CD4-positive, alpha-beta T cell (primary cell): ENCODE measurements at regions not wholly inside any gene's neighbourhood (a gene's known extent, or its start where the extent isn't known, plus 50 kb on each side); places are given as distances from the start of the nearest gene placed in this dataset.

Source experiments
- ATAC-seq: fragments of 200-7000 bp; cut with Tn5 transposase; one replicate; pipeline ENCODE4 v1.10.0; 2022; ENCODE audit warnings: mild to moderate bottlenecking; ENCODE audit not compliant: poor library complexity
- CTCF ChIA-PET: fragments of 350-600 bp; sonication (Branson Sonifier 250); formaldehyde crosslinking; loops from one replicate; lab custom pipeline; 2021; ENCODE audit warnings: antibody characterized with exemption, inconsistent platforms; lab: Charles Lee
- POLR2A ChIA-PET: fragments of 350-600 bp; sonication (Branson Sonifier 250); formaldehyde crosslinking; loops from one replicate; lab custom pipeline; 2021; ENCODE audit warnings: antibody characterized with exemption, inconsistent platforms; lab: Charles Lee
- DNase-seq, 14 experiments: peaks; one replicate each; pipeline ENCODE4 v3.0.0-alpha.2; 2013 to 2020; ENCODE audit warnings: mixed read lengths in 2 of 14
- H3K27ac ChIP-seq, 2 donors: one replicate each; pipeline versions ENCODE4 v1.5.1 to v1.7.0; 2013; ENCODE audit warnings: low read length in 2 of 2, low read depth in 1 of 2, mild to moderate bottlenecking in 1 of 2
- H3K27me3 ChIP-seq, 2 experiments: 1 replicate in 1 of 2; 2 replicates in 1 of 2; pipeline versions ENCODE4 v1.6.1 to v1.7.0; 2013; ENCODE audit warnings: low read length in 2 of 2, control low read depth in 1 of 2, mild to moderate bottlenecking in 1 of 2, moderate library complexity in 1 of 2; ENCODE audit not compliant: insufficient read depth in 2 of 2, control insufficient read depth in 1 of 2
- H3K36me3 ChIP-seq: one replicate; pipeline ENCODE4 v1.6.1; 2013; ENCODE audit warnings: low read length, control low read depth; ENCODE audit not compliant: insufficient read depth
- H3K4me1 ChIP-seq: one replicate; pipeline ENCODE4 v1.6.1; 2013; ENCODE audit warnings: low read length, control low read depth; ENCODE audit not compliant: insufficient read depth
- H3K4me3 ChIP-seq: one replicate; pipeline ENCODE4 v1.5.1; 2013; ENCODE audit warnings: mild to moderate bottlenecking, low read length, moderate library complexity
- H3K9me3 ChIP-seq, 2 experiments: 1 replicate in 1 of 2; 2 replicates in 1 of 2; pipeline versions ENCODE4 v1.6.1 to v1.7.0; 2013; ENCODE audit warnings: low read length in 2 of 2, mild to moderate bottlenecking in 2 of 2, control low read depth in 1 of 2, moderate library complexity in 1 of 2; ENCODE audit not compliant: control insufficient read depth in 1 of 2, insufficient read depth in 1 of 2
- H3K27ac Mint-ChIP-seq: one replicate; pipeline ENCODE4 v1.8.0; 2020; ENCODE audit warnings: mixed read lengths
- H3K27me3 Mint-ChIP-seq: one replicate; pipeline ENCODE4 v1.8.0; 2021; ENCODE audit warnings: mixed read lengths
- H3K36me3 Mint-ChIP-seq: one replicate; pipeline ENCODE4 v1.8.0; 2021; ENCODE audit warnings: low read depth, mixed read lengths
- H3K4me1 Mint-ChIP-seq: one replicate; pipeline ENCODE4 v1.8.0; 2021; ENCODE audit warnings: low read depth, mixed read lengths
- H3K4me3 Mint-ChIP-seq: one replicate; pipeline ENCODE4 v1.8.0; 2020; ENCODE audit warnings: mild to moderate bottlenecking, mixed read lengths
- H3K9me3 Mint-ChIP-seq: one replicate; pipeline ENCODE4 v1.8.0; 2020; ENCODE audit warnings: mixed read lengths
- intact Hi-C, 2 experiments: fragments of 100-400 bp; cut with DNase I in 1 of 2; cut with micrococcal nuclease in 1 of 2; formaldehyde crosslinking; loops; one replicate each; pipeline versions ENCODE4 v1.15.1 to v1.9.0; 2023 to 2025; cut with DNase I, micrococcal nuclease
- TF ChIP-seq, protein P1 (sequence below): fragments of 200-600 bp; IDR thresholded peaks from one replicate; pipeline ENCODE4 v1.8.0; 2022; ENCODE audit warnings: antibody characterized with exemption, mild to moderate bottlenecking

DNA sequence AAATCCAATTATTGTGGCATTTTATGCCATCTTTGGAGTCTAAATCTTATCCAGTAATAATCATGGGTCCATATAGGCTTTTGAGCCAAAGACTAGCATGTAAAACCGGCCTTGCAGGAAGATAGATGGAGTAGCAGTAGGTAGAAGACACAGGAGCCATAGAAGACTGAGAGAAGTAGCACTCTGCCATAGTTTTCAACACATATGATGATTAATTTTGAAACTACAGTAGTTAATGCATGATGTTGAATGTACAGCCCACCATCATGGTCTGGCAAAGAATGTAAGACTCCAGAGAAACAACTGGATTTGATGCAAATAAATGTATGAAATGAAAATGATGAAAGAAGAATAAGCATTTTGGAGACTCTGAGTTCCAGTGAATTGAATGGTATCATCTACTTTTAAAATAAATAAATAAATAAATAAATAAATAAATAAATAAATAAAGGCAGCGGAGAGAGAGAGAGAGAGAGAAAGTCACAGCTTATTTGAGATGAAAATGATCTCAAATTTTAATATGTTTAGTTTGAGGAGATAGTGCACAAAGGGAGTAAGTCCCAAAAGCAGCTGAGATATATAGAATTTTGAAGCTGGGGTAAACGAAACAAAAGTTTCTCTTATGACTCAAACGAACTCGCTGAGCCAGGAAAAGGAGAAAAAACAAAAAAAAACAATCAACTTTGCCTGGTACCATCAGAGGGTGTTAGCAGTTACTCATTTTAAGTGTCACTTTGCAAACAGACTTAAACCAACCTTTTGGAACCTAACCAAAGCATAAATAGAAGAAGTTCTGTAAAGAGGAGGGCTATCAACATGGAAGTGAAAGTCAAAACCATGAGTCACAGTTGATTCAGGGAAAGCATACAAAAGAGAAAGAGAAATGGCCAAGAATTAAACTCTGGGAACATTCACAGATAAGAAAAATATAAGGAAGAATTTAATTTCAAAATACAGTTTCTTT, 388.7 kb downstream of the CETN3 start:
- TF ChIP-seq, protein P1, sequence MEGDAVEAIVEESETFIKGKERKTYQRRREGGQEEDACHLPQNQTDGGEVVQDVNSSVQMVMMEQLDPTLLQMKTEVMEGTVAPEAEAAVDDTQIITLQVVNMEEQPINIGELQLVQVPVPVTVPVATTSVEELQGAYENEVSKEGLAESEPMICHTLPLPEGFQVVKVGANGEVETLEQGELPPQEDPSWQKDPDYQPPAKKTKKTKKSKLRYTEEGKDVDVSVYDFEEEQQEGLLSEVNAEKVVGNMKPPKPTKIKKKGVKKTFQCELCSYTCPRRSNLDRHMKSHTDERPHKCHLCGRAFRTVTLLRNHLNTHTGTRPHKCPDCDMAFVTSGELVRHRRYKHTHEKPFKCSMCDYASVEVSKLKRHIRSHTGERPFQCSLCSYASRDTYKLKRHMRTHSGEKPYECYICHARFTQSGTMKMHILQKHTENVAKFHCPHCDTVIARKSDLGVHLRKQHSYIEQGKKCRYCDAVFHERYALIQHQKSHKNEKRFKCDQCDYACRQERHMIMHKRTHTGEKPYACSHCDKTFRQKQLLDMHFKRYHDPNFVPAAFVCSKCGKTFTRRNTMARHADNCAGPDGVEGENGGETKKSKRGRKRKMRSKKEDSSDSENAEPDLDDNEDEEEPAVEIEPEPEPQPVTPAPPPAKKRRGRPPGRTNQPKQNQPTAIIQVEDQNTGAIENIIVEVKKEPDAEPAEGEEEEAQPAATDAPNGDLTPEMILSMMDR = no peak
- Histone ChIP-seq H3K36me3 (no peaks in the 10 kb centered on the region), H3K4me1 (no peaks in the 10 kb centered on the region), H3K4me3 (no peak overlapping the region), H3K9me3 (peaks cover 0 to 3% of the 10 kb centered on the region in 2 experiments), H3K27me3 (no peaks in the 10 kb centered on the region), H3K27ac (no peak overlapping the region)
- Mint-ChIP-seq H3K4me3 (no peak overlapping the region), H3K27ac (no peak overlapping the region), H3K27me3 (no peaks in the 10 kb centered on the region), H3K36me3 (no peaks in the 10 kb centered on the region), H3K9me3 (no peaks in the 10 kb centered on the region), H3K4me1 (no peaks in the 10 kb centered on the region)
- no peak for ATAC-seq
- peak in 3 of 14 experiments; percentile 9 to 49 (median 39) for DNase-seq
- intact Hi-C loops = no loop called here
- ChIA-PET CTCF (no interaction called here), POLR2A (no interaction called here)

GRCh38 chr5:90017239-90017638, 392.3 kb downstream of the CETN3 start:
- ATAC-seq (no peak), DNase-seq (no peak)
- ChIA-PET CTCF (no interaction called here), POLR2A (no interaction called here)
- no peaks in the 10 kb centered on the region for H3K4me1 Mint-ChIP-seq
- H3K36me3 Mint-ChIP-seq = no peaks in the 10 kb centered on the region
- TF ChIP-seq, protein P1 = no peak
- H3K27me3 ChIP-seq = no peaks in the 10 kb centered on the region
- no peaks in the 10 kb centered on the region for H3K4me1 ChIP-seq
- H3K27ac ChIP-seq = no peak overlapping the region
- no peaks in the 10 kb centered on the region for H3K36me3 ChIP-seq
- H3K27me3 Mint-ChIP-seq = no peaks in the 10 kb centered on the region
- H3K9me3 Mint-ChIP-seq = no peaks in the 10 kb centered on the region
- H3K27ac Mint-ChIP-seq = no peak overlapping the region
- intact Hi-C loops = no loop called here
- H3K9me3 ChIP-seq = peaks cover 0 to 3% of the 10 kb centered on the region in 2 experiments
- no peak overlapping the region for H3K4me3 ChIP-seq
- no peak overlapping the region for H3K4me3 Mint-ChIP-seq

DNA sequence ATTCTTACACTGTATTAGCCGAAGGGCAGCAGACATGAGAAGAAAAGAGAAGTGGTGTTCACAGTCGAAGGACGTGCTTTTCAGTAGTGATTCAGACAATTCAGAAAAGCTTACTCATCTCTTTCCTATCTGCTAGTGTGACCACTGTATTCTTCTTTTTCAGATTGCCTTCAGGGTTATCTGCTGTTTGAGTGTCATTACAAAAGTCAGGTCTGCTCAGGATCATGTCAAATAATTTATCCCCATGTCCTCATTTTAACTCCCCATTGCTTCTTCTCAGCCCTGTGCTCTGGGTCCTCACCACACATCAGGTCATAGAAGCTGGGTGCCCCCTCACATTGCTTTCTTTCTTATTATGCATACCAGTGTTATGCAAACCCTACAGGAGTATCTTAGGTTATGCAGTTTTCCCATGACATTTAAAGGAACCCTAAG, 394.0 kb downstream of the CETN3 start:
- Mint-ChIP-seq H3K4me1 (no peaks in the 10 kb centered on the region), H3K27ac (no peak overlapping the region), H3K36me3 (no peaks in the 10 kb centered on the region), H3K9me3 (no peaks in the 10 kb centered on the region), H3K4me3 (no peak overlapping the region), H3K27me3 (no peaks in the 10 kb centered on the region)
- Histone ChIP-seq H3K9me3 (peaks cover 0 to 3% of the 10 kb centered on the region in 2 experiments), H3K4me3 (no peak overlapping the region), H3K27me3 (no peaks in the 10 kb centered on the region), H3K36me3 (no peaks in the 10 kb centered on the region), H3K4me1 (no peaks in the 10 kb centered on the region), H3K27ac (no peak overlapping the region)
- ChIA-PET CTCF (no interaction called here), POLR2A (no interaction called here)
- TF ChIP-seq, protein P1 = no peak
- ATAC-seq = no peak
- DNase-seq = peak in 1 of 14 experiments; percentile 2
- intact Hi-C loops = no loop called here
